SK-N-SH (cell line): ENCODE measurements at regions not wholly inside any gene's neighbourhood (a gene's known extent, or its start where the extent isn't known, plus 50 kb on each side); places are given as distances from the start of the nearest gene placed in this dataset.

ENCODE experiments used
- CTCF ChIA-PET: fragments of 300-600, 350-600 bp; formaldehyde crosslinking; extraction: SDS; loops from one replicate; lab custom pipeline; 2021; lab: Yijun Ruan, JAX
- POLR2A ChIA-PET: fragments of 350-600 bp; sonication (Branson Sonifier 250); formaldehyde crosslinking; extraction: SDS; loops from one replicate; lab custom pipeline; 2020; ENCODE audit warnings: antibody characterized with exemption, inconsistent platforms; lab: Yijun Ruan, JAX
- DNase-seq: peaks from one replicate; pipeline ENCODE4 v3.0.0; 2012
- H2AFZ ChIP-seq: fragments of 200-600 bp; sonication (generic); 2 replicates; pipeline ENCODE4 v1.8.1; 2016; ENCODE audit warnings: antibody characterized with exemption, mild to moderate bottlenecking, low read depth
- H3F3A ChIP-seq: fragments of 200-600 bp; sonication (generic); replicated peaks from 2 replicates; pipeline ENCODE3; 2016; ENCODE audit warnings: antibody characterized with exemption, mild to moderate bottlenecking; ENCODE audit not compliant: insufficient read depth
- H3K27ac ChIP-seq, 2 experiments: fragments of 200-500 bp in 1 of 2; fragments of 200-600 bp in 1 of 2; sonication (Bioruptor generic) in 1 of 2; sonication (generic), shearing (Covaris generic) in 1 of 2; 2 replicates each; pipeline versions ENCODE4 v1.5.1 to v1.6.1; 2014 to 2016; ENCODE audit warnings: low read depth in 2 of 2, inconsistent platforms in 1 of 2, low read length in 1 of 2, mild to moderate bottlenecking in 1 of 2, mixed read lengths in 1 of 2
- H3K27me3 ChIP-seq: fragments of 200-600 bp; sonication (generic), shearing (Covaris generic); 2 replicates; pipeline ENCODE4 v1.6.1; 2016; ENCODE audit warnings: mixed run types; ENCODE audit not compliant: insufficient read depth
- H3K36me3 ChIP-seq, 2 experiments: fragments of 200-500 bp in 1 of 2; fragments of 200-600 bp in 1 of 2; sonication (Bioruptor generic) in 1 of 2; sonication (generic) in 1 of 2; replicated peaks in 1 of 2; 2 replicates each; pipeline versions ENCODE3 to v1.5.1; 2014 to 2016; ENCODE audit warnings: low read length in 1 of 2, mild to moderate bottlenecking in 1 of 2; ENCODE audit not compliant: insufficient read depth in 2 of 2, control insufficient read depth in 1 of 2
- H3K4me1 ChIP-seq, 2 experiments: fragments of 200-500 bp in 1 of 2; fragments of 200-600 bp in 1 of 2; sonication (Bioruptor generic) in 1 of 2; sonication (generic), shearing (Covaris generic) in 1 of 2; 2 replicates each; pipeline versions ENCODE4 v1.5.1 to v1.6.1; 2014 to 2016; ENCODE audit warnings: low read depth in 1 of 2, low read length in 1 of 2, mixed run types in 1 of 2; ENCODE audit not compliant: insufficient read depth in 2 of 2, control insufficient read depth in 1 of 2
- H3K4me2 ChIP-seq: fragments of 200-600 bp; sonication (generic), shearing (Covaris generic); 2 replicates; pipeline ENCODE4 v1.6.1; 2017; ENCODE audit warnings: mixed run types
- H3K4me3 ChIP-seq, 2 experiments: fragments of 200-500 bp in 1 of 2; fragments of 200-600 bp in 1 of 2; sonication (Bioruptor generic) in 1 of 2; sonication (generic), shearing (Covaris generic) in 1 of 2; 2 replicates each; pipeline versions ENCODE4 v1.5.1 to v1.8.1; 2014 to 2016; ENCODE audit warnings: low read depth in 2 of 2, inconsistent platforms in 1 of 2, low read length in 1 of 2, mild to moderate bottlenecking in 1 of 2, mixed read lengths in 1 of 2, moderate library complexity in 1 of 2
- H3K79me2 ChIP-seq: fragments of 200-600 bp; sonication (generic); 2 replicates; pipeline ENCODE4 v1.8.1; 2017; ENCODE audit warnings: mild to moderate bottlenecking; ENCODE audit not compliant: insufficient read depth
- H3K9ac ChIP-seq: fragments of 200-600 bp; sonication (generic); 2 replicates; pipeline ENCODE4 v1.6.1; 2017; ENCODE audit warnings: mixed run types
- H3K9me2 ChIP-seq: fragments of 200-600 bp; sonication (generic); 2 replicates; pipeline ENCODE4 v1.6.1; 2017; ENCODE audit warnings: mixed run types
- H3K9me3 ChIP-seq: fragments of 200-600 bp; sonication (generic); 2 replicates; pipeline ENCODE4 v1.6.1; 2017; ENCODE audit warnings: mixed run types, mild to moderate bottlenecking, moderate library complexity
- H4K20me1 ChIP-seq: fragments of 200-600 bp; sonication (generic); 2 replicates; pipeline ENCODE4 v1.6.1; 2017; ENCODE audit warnings: mild to moderate bottlenecking, mixed run types; ENCODE audit not compliant: insufficient read depth
- ELF1 ChIP-seq: IDR thresholded peaks from 2 replicates; pipeline ENCODE4 v1.4.0; 2012
- FOXM1 ChIP-seq: IDR thresholded peaks from 2 replicates; pipeline ENCODE4 v1.4.0; 2012; ENCODE audit warnings: low read depth, mild to moderate bottlenecking
- GATA2 ChIP-seq: sonication (generic); formaldehyde crosslinking; IDR thresholded peaks from 2 replicates; pipeline ENCODE4 v1.5.0; 2020; ENCODE audit warnings: mild to moderate bottlenecking, missing genetic modification reagents
- JUND ChIP-seq: IDR thresholded peaks from 2 replicates; pipeline ENCODE4 v1.4.0; 2012
- MEF2A ChIP-seq: IDR thresholded peaks from 2 replicates; pipeline ENCODE4 v1.4.0; 2012; ENCODE audit warnings: low read depth, borderline replicate concordance
- NFIC ChIP-seq: IDR thresholded peaks from 2 replicates; pipeline ENCODE4 v1.4.0; 2012; ENCODE audit warnings: borderline replicate concordance
- NRF1 ChIP-seq: IDR thresholded peaks from 2 replicates; pipeline ENCODE4 v1.6.1; 2012; ENCODE audit warnings: low read depth, mild to moderate bottlenecking, low read length
- POLR2AphosphoS5 ChIP-seq: IDR thresholded peaks from 2 replicates; pipeline ENCODE4 v1.6.1; 2012; ENCODE audit warnings: low read depth, low read length
- RAD21 ChIP-seq: IDR thresholded peaks from 2 replicates; pipeline ENCODE4 v1.6.1; 2012; ENCODE audit warnings: mild to moderate bottlenecking, low read length
- RFX5 ChIP-seq: IDR thresholded peaks from 2 replicates; pipeline ENCODE4 v1.6.1; 2012; ENCODE audit warnings: mild to moderate bottlenecking, improper control_type of control experiment, low read length
- RXRA ChIP-seq: IDR thresholded peaks from 2 replicates; pipeline ENCODE4 v1.4.0; 2012; ENCODE audit warnings: low read depth, mild to moderate bottlenecking, borderline replicate concordance
- SIN3A ChIP-seq: IDR thresholded peaks from 2 replicates; pipeline ENCODE4 v1.6.1; 2012; ENCODE audit warnings: low read depth, mild to moderate bottlenecking, low read length, moderate library complexity, borderline replicate concordance
- SMC3 ChIP-seq: IDR thresholded peaks from 2 replicates; pipeline ENCODE4 v1.6.1; 2012; ENCODE audit warnings: low read depth, low read length, improper control_type of control experiment
- WGBS: methylation state at CpG from one replicate; pipeline ENCODE4 v1.1.6; 2017; ENCODE audit warnings: low lambda C conversion rate; 5-methylcytosine and 5-hydroxymethylcytosine counted together
- TF ChIP-seq, protein P1 (sequence below): fragments of 150-350 bp; IDR thresholded peaks from 2 replicates; pipeline ENCODE4 v1.6.1; 2017; ENCODE audit warnings: antibody characterized with exemption, low read length, low read depth, borderline replicate concordance
- TF ChIP-seq, protein P2 (sequence below): IDR thresholded peaks from 2 replicates; pipeline ENCODE4 v1.4.0; 2012; ENCODE audit warnings: low read depth, borderline replicate concordance
- TF ChIP-seq, protein P3 (sequence below): IDR thresholded peaks from 2 replicates; pipeline ENCODE4 v1.4.0; 2012; ENCODE audit warnings: low read depth, borderline replicate concordance
- TF ChIP-seq, protein P4 (sequence below): IDR thresholded peaks from 2 replicates; pipeline ENCODE4 v1.4.0; 2012; ENCODE audit warnings: low read depth
- TF ChIP-seq, protein P5 (sequence below): IDR thresholded peaks from 2 replicates; pipeline ENCODE4 v1.6.1; 2012; ENCODE audit warnings: mild to moderate bottlenecking, low read depth, low read length, moderate library complexity

DNA sequence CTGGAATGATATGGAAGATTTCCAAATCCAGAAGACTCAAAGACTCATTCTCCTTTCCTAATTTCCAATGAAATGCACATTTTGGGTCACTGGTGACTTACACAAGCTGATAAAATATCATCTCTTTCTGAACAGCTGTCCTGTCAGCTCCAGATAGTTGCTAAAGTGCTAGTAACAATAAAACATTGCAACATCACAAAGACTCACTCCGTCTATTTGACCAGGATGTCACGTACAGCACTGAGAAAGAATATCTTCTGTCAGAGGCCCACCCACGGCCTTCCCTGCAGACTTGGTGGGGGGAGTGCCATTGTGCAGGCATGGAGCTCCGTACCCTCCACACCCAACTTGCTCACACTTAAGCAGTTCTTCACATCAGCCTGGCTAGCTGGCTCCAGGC lies 78.9 kb upstream of the EGR2 start:
- H3K27ac ChIP-seq, result no peak overlapping the region
- no peak overlapping the region for H3K4me3 ChIP-seq
- H2AFZ ChIP-seq, result no peak overlapping the region
- WGBS, result 37% methylated on average over 4 of the region's 4 CpGs
- no peak overlapping the region for H3K4me2 ChIP-seq
- no peak for DNase-seq
- no peak overlapping the region for H3K9ac ChIP-seq
- no peaks in the 10 kb centered on the region for H3K79me2 ChIP-seq
- H4K20me1 ChIP-seq, result no peaks in the 10 kb centered on the region
- H3F3A ChIP-seq, result no peaks in the 10 kb centered on the region
- H3K9me3 ChIP-seq, result no peaks in the 10 kb centered on the region
- no peak for TF ChIP-seq ELF1
- no peak for TF ChIP-seq JUND
- no peak for TF ChIP-seq FOXM1
- TF ChIP-seq SIN3A, result no peak
- TF ChIP-seq NRF1, result no peak
- no peak for TF ChIP-seq POLR2AphosphoS5
- TF ChIP-seq, protein P1, sequence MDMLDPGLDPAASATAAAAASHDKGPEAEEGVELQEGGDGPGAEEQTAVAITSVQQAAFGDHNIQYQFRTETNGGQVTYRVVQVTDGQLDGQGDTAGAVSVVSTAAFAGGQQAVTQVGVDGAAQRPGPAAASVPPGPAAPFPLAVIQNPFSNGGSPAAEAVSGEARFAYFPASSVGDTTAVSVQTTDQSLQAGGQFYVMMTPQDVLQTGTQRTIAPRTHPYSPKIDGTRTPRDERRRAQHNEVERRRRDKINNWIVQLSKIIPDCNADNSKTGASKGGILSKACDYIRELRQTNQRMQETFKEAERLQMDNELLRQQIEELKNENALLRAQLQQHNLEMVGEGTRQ, result no peak
- TF ChIP-seq, protein P2, sequence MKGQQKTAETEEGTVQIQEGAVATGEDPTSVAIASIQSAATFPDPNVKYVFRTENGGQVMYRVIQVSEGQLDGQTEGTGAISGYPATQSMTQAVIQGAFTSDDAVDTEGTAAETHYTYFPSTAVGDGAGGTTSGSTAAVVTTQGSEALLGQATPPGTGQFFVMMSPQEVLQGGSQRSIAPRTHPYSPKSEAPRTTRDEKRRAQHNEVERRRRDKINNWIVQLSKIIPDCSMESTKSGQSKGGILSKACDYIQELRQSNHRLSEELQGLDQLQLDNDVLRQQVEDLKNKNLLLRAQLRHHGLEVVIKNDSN, result no peak
- peaks cover 5% of the 10 kb centered on the region; the same call in 1 of the 2 replicates for H3K27me3 ChIP-seq
- H3K9me2 ChIP-seq, result no peaks in the 10 kb centered on the region
- ChIA-PET CTCF (no interaction called here), POLR2A (no interaction called here)
- no peaks in the 10 kb centered on the region for H3K36me3 ChIP-seq
- no peaks in the 10 kb centered on the region for H3K4me1 ChIP-seq

DNA sequence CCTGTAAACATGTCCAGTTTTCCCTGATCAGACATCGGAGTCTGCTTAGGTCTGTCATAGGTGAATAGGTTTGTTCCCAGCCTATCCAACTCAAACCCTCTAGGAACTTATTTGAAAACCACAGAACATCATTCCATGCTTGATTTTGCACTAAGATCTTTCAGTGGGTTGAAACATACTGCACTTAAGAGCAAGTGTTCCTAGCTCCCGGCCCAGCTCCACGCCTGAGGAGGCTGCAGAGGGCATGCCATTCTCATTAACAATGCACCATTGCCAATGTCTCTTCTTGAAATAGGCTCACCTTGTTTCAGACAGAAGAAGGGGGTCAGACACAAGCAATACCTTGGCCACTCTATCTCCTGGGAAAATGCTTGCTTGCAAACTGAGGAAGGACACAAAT lies 78.0 kb upstream of the EGR2 start:
- peaks cover 5% of the 10 kb centered on the region; the same call in 1 of the 2 replicates for H3K27me3 ChIP-seq
- POLR2A ChIA-PET, result no interaction called here
- H3K36me3 ChIP-seq, result no peaks in the 10 kb centered on the region
- no peaks in the 10 kb centered on the region for H3K9me2 ChIP-seq
- 35% methylated on average over 2 of the region's 3 CpGs for WGBS
- no peaks in the 10 kb centered on the region for H3F3A ChIP-seq
- no peak overlapping the region for H3K4me3 ChIP-seq
- no peaks in the 10 kb centered on the region for H4K20me1 ChIP-seq
- CTCF ChIA-PET, result no interaction called here
- no peaks in the 10 kb centered on the region for H3K9me3 ChIP-seq
- TF ChIP-seq, protein P3, sequence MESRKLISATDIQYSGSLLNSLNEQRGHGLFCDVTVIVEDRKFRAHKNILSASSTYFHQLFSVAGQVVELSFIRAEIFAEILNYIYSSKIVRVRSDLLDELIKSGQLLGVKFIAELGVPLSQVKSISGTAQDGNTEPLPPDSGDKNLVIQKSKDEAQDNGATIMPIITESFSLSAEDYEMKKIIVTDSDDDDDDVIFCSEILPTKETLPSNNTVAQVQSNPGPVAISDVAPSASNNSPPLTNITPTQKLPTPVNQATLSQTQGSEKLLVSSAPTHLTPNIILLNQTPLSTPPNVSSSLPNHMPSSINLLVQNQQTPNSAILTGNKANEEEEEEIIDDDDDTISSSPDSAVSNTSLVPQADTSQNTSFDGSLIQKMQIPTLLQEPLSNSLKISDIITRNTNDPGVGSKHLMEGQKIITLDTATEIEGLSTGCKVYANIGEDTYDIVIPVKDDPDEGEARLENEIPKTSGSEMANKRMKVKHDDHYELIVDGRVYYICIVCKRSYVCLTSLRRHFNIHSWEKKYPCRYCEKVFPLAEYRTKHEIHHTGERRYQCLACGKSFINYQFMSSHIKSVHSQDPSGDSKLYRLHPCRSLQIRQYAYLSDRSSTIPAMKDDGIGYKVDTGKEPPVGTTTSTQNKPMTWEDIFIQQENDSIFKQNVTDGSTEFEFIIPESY, result no peak
- TF ChIP-seq NFIC, result no peak
- no peak for TF ChIP-seq RFX5
- TF ChIP-seq, protein P4, sequence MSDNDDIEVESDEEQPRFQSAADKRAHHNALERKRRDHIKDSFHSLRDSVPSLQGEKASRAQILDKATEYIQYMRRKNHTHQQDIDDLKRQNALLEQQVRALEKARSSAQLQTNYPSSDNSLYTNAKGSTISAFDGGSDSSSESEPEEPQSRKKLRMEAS, result no peak
- TF ChIP-seq, protein P1, result no peak
- TF ChIP-seq MEF2A, result no peak
- TF ChIP-seq, protein P2, result no peak
- TF ChIP-seq SMC3, result no peak
- TF ChIP-seq RAD21, result no peak
- TF ChIP-seq GATA2 (CRISPR knock-in tag), result no peak
- TF ChIP-seq POLR2AphosphoS5, result no peak
- TF ChIP-seq, protein P5, sequence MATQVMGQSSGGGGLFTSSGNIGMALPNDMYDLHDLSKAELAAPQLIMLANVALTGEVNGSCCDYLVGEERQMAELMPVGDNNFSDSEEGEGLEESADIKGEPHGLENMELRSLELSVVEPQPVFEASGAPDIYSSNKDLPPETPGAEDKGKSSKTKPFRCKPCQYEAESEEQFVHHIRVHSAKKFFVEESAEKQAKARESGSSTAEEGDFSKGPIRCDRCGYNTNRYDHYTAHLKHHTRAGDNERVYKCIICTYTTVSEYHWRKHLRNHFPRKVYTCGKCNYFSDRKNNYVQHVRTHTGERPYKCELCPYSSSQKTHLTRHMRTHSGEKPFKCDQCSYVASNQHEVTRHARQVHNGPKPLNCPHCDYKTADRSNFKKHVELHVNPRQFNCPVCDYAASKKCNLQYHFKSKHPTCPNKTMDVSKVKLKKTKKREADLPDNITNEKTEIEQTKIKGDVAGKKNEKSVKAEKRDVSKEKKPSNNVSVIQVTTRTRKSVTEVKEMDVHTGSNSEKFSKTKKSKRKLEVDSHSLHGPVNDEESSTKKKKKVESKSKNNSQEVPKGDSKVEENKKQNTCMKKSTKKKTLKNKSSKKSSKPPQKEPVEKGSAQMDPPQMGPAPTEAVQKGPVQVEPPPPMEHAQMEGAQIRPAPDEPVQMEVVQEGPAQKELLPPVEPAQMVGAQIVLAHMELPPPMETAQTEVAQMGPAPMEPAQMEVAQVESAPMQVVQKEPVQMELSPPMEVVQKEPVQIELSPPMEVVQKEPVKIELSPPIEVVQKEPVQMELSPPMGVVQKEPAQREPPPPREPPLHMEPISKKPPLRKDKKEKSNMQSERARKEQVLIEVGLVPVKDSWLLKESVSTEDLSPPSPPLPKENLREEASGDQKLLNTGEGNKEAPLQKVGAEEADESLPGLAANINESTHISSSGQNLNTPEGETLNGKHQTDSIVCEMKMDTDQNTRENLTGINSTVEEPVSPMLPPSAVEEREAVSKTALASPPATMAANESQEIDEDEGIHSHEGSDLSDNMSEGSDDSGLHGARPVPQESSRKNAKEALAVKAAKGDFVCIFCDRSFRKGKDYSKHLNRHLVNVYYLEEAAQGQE, result no peak
- TF ChIP-seq RXRA, result no peak
- no peak overlapping the region for H3K27ac ChIP-seq
- no peaks in the 10 kb centered on the region for H3K4me1 ChIP-seq
- no peak for DNase-seq
- no peaks in the 10 kb centered on the region for H3K79me2 ChIP-seq
- no peak overlapping the region for H3K9ac ChIP-seq
- no peak overlapping the region for H2AFZ ChIP-seq
- H3K4me2 ChIP-seq, result no peak overlapping the region
